Dedifferentiated amniotic fluid mesenchymal stem cell (primary cell): ENCODE measurements at regions not wholly inside any gene's neighbourhood (a gene's known extent, or its start where the extent isn't known, plus 50 kb on each side); places are given as distances from the start of the nearest gene placed in this dataset.

Source experiments
- DNase-seq: peaks from one replicate; pipeline ENCODE4 v3.0.0-alpha.2; 2016; ENCODE audit errors: extremely low spot score

GRCh38 chr9:84125046-84125445, 144.4 kb downstream of the RMI1 start:
- no peak for DNase-seq

- DNase-seq: no peak
These were observed 148.9 kb downstream of the RMI1 start for GRCh38 chr9:84129529-84129928.

GRCh38 chr9:84136119-84136868, 155.7 kb downstream of the RMI1 start:
- no peak for DNase-seq

GRCh38 chr9:84137968-84138367, 157.4 kb downstream of the RMI1 start:
- no peak for DNase-seq

- DNase-seq: no peak
These were observed 157.9 kb downstream of the RMI1 start for GRCh38 chr9:84138541-84138940.

- peak; percentile 77 for DNase-seq
These were observed 158.9 kb downstream of the RMI1 start for GRCh38 chr9:84139296-84140070.

- no peak for DNase-seq
These were observed 160.0 kb downstream of the RMI1 start for GRCh38 chr9:84140535-84141101.

- no peak for DNase-seq
These were observed 161.3 kb downstream of the RMI1 start for GRCh38 chr9:84141741-84142370.

- DNase-seq: no peak
These were observed 164.4 kb downstream of the RMI1 start for GRCh38 chr9:84145031-84145430.

GRCh38 chr9:84145780-84146179, 165.2 kb downstream of the RMI1 start:
- DNase-seq: no peak

- DNase-seq: no peak
These were observed 166.5 kb downstream of the RMI1 start for GRCh38 chr9:84146893-84147710.

- DNase-seq: no peak
These were observed 170.6 kb downstream of the RMI1 start for GRCh38 chr9:84151236-84151635.

- DNase-seq: no peak
These were observed 171.0 kb downstream of the RMI1 start for GRCh38 chr9:84151640-84152039.

GRCh38 chr9:84152204-84152603, 171.6 kb downstream of the RMI1 start:
- DNase-seq: no peak

GRCh38 chr9:84153885-84154284, 173.3 kb downstream of the RMI1 start:
- DNase-seq: no peak

GRCh38 chr9:84154320-84154719, 173.7 kb downstream of the RMI1 start:
- no peak for DNase-seq

- no peak for DNase-seq
These were observed 177.4 kb downstream of the SLC28A3 start for GRCh38 chr9:84163052-84163650.

GRCh38 chr9:84166891-84167290, 173.7 kb downstream of the SLC28A3 start:
- DNase-seq: no peak

- DNase-seq: no peak
These were observed 171.3 kb downstream of the SLC28A3 start for GRCh38 chr9:84169240-84169639.

- peak; percentile 92 for DNase-seq
These were observed 169.9 kb downstream of the SLC28A3 start for GRCh38 chr9:84170521-84171141.

- peak; percentile 18 for DNase-seq
These were observed 166.6 kb downstream of the SLC28A3 start for GRCh38 chr9:84173961-84174360.
